ENCODE measurements at regions not wholly inside any gene's neighbourhood (a gene's known extent, or its start where the extent isn't known, plus 50 kb on each side); places are given as distances from the start of the nearest gene placed in this dataset.

GRCh38 chr5:167902298-167902697 is 389.1 kb upstream of the WWC1 start:
- TF ChIP-seq CTCF (IDR thresholded peaks at IDR 0.05) (no peak), ZFX (IDR thresholded peaks at IDR 0.05; ENCODE audit: borderline replicate concordance) (no peak)
- no peak overlapping the region for H3K27ac ChIP-seq

GRCh38 chr5:167903243-167903642 is 388.2 kb upstream of the WWC1 start:
- TF ChIP-seq ZFX (IDR thresholded peaks at IDR 0.05; ENCODE audit: borderline replicate concordance) = no peak
- TF ChIP-seq CTCF (IDR thresholded peaks at IDR 0.05) = no peak
- H3K27ac ChIP-seq = no peak overlapping the region

GRCh38 chr5:167903659-167904058 is 387.8 kb upstream of the WWC1 start:
- TF ChIP-seq ZFX (IDR thresholded peaks at IDR 0.05; ENCODE audit: borderline replicate concordance) = no peak
- no peak for TF ChIP-seq CTCF (IDR thresholded peaks at IDR 0.05)
- H3K27ac ChIP-seq = no peak overlapping the region

GRCh38 chr5:167905919-167906853 is 385.3 kb upstream of the WWC1 start:
- H3K27ac ChIP-seq = no peak overlapping the region
- TF ChIP-seq ZFX (IDR thresholded peaks at IDR 0.05; ENCODE audit: borderline replicate concordance) (no peak), CTCF (IDR thresholded peaks at IDR 0.05) (no peak)

GRCh38 chr5:167908606-167909005 is 382.8 kb upstream of the WWC1 start:
- H3K27ac ChIP-seq = no peak overlapping the region
- TF ChIP-seq CTCF (IDR thresholded peaks at IDR 0.05) = no peak

- TF ChIP-seq CTCF (IDR thresholded peaks at IDR 0.05) = no peak
- TF ChIP-seq ZFX (IDR thresholded peaks at IDR 0.05; ENCODE audit: borderline replicate concordance) = no peak
- no peak overlapping the region for H3K27ac ChIP-seq
Measured at GRCh38 chr5:167912941-167913665, 378.3 kb upstream of the WWC1 start.

- TF ChIP-seq ZFX (IDR thresholded peaks at IDR 0.05; ENCODE audit: borderline replicate concordance) = no peak
- no peak for TF ChIP-seq CTCF (IDR thresholded peaks at IDR 0.05)
- no peak overlapping the region for H3K27ac ChIP-seq
Measured at GRCh38 chr5:167915237-167915636, 376.2 kb upstream of the WWC1 start.
